Naive thymus-derived CD4-positive, alpha-beta T cell (primary cell): ENCODE measurements at regions not wholly inside any gene's neighbourhood (a gene's known extent, or its start where the extent isn't known, plus 50 kb on each side); places are given as distances from the start of the nearest gene placed in this dataset.

Experiments
- ATAC-seq: fragments of 150-1000 bp; cut with Tn5 transposase; 2 replicates; pipeline ENCODE4 v1.10.0; 2021; ENCODE audit warnings: mild to moderate bottlenecking, moderate library complexity
- CTCF ChIA-PET: fragments of 350-600 bp; sonication (Branson Sonifier 250); formaldehyde crosslinking; loops from one replicate; lab custom pipeline; 2021; ENCODE audit warnings: antibody characterized with exemption; lab: Charles Lee
- POLR2A ChIA-PET: fragments of 350-600 bp; sonication (Branson Sonifier 250); formaldehyde crosslinking; loops from one replicate; lab custom pipeline; 2021; ENCODE audit warnings: antibody characterized with exemption, inconsistent platforms; lab: Charles Lee
- DNase-seq, 9 donors: peaks; one replicate each; pipeline versions ENCODE4 v3.0.0 to v3.0.0-alpha.2; 2020 to 2022; ENCODE audit warnings: mixed read lengths in 1 of 9
- H3K27ac ChIP-seq: one replicate; pipeline ENCODE4 v1.7.0; 2013; ENCODE audit warnings: mild to moderate bottlenecking, low read depth, low read length, moderate library complexity
- H3K27me3 ChIP-seq, 2 donors: one replicate each; pipeline ENCODE4 v1.7.0; 2013; ENCODE audit warnings: low read length in 2 of 2, mild to moderate bottlenecking in 2 of 2, moderate library complexity in 2 of 2; ENCODE audit not compliant: control insufficient read depth in 2 of 2, insufficient read depth in 2 of 2
- H3K36me3 ChIP-seq, 3 experiments: 1 replicate in 2 of 3; 2 replicates in 1 of 3; pipeline ENCODE4 v1.7.0; 2013; ENCODE audit warnings: low read length in 3 of 3, mild to moderate bottlenecking in 3 of 3, moderate library complexity in 1 of 3; ENCODE audit not compliant: insufficient read depth in 3 of 3, control insufficient read depth in 2 of 3
- H3K4me1 ChIP-seq, 2 donors: one replicate each; pipeline ENCODE4 v1.7.0; 2013; ENCODE audit warnings: low read length in 2 of 2, mild to moderate bottlenecking in 2 of 2, moderate library complexity in 1 of 2; ENCODE audit not compliant: control insufficient read depth in 2 of 2, insufficient read depth in 2 of 2
- H3K4me3 ChIP-seq: 2 replicates; pipeline ENCODE4 v1.7.0; 2013; ENCODE audit warnings: mild to moderate bottlenecking, low read length
- H3K9me3 ChIP-seq, 3 experiments: 1 replicate in 2 of 3; 2 replicates in 1 of 3; pipeline ENCODE4 v1.7.0; 2013; ENCODE audit warnings: low read length in 3 of 3; ENCODE audit not compliant: control insufficient read depth in 2 of 3
- H3K27ac Mint-ChIP-seq, 9 donors: one replicate each; pipeline ENCODE4 v1.8.0; 2020 to 2022; ENCODE audit warnings: mixed read lengths in 9 of 9, mild to moderate bottlenecking in 8 of 9, moderate library complexity in 5 of 9, inconsistent platforms in 2 of 9
- H3K27me3 Mint-ChIP-seq, 5 donors: one replicate each; pipeline ENCODE4 v1.8.0; 2021 to 2022; ENCODE audit warnings: mixed read lengths in 5 of 5, mild to moderate bottlenecking in 1 of 5
- H3K36me3 Mint-ChIP-seq, 5 donors: one replicate each; pipeline ENCODE4 v1.8.0; 2020 to 2022; ENCODE audit warnings: mixed read lengths in 5 of 5, mild to moderate bottlenecking in 3 of 5, inconsistent platforms in 1 of 5
- H3K4me1 Mint-ChIP-seq, 7 donors: one replicate each; pipeline ENCODE4 v1.8.0; 2020 to 2022; ENCODE audit warnings: mixed read lengths in 7 of 7, mild to moderate bottlenecking in 3 of 7, inconsistent platforms in 1 of 7
- H3K4me3 Mint-ChIP-seq, 10 donors: one replicate each; pipeline ENCODE4 v1.8.0; 2020 to 2022; ENCODE audit warnings: mild to moderate bottlenecking in 10 of 10, mixed read lengths in 10 of 10, moderate library complexity in 6 of 10, inconsistent platforms in 2 of 10
- H3K9me3 Mint-ChIP-seq, 11 donors: one replicate each; pipeline ENCODE4 v1.8.0; 2020 to 2022; ENCODE audit warnings: mixed read lengths in 11 of 11, mild to moderate bottlenecking in 4 of 11, inconsistent platforms in 1 of 11, moderate library complexity in 1 of 11
- intact Hi-C, 2 donors: fragments of 100-400 bp; cut with micrococcal nuclease; formaldehyde crosslinking; loops; one replicate each; pipeline ENCODE4 v1.15.1; 2023

DNA sequence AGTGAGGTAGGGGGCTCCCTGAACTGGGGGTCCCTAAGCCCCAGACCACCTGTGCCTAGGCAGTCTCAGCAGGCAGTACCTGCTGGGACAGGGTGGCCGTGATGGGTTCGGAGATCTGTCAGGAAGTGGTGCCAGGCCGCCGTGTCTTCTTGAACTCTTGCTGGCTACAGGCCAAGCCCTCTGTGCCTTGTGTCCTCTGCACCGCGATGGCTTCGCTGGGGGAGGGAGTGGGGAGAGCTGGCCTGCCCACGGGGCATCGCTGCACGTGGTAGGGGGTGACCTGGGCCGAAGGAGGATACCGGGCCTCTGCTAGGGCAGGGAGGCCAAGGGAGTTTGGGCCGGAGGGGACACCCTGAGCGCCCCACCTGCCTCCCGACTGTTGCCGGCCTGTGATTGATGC lies 96.7 kb upstream of the NKX1-1 start:
- no peaks in the 10 kb centered on the region for H3K4me1 ChIP-seq
- ATAC-seq, result no peak
- no peak overlapping the region for H3K4me3 ChIP-seq
- Mint-ChIP-seq H3K27ac (no peak overlapping the region), H3K4me3 (no peak overlapping the region), H3K4me1 (peaks cover 0 to 3% (median 0%) of the 10 kb centered on the region in 7 donors), H3K36me3 (no peaks in the 10 kb centered on the region), H3K9me3 (no peaks in the 10 kb centered on the region), H3K27me3 (peaks cover 0 to 13% (median 0%) of the 10 kb centered on the region in 5 donors)
- no peaks in the 10 kb centered on the region for H3K36me3 ChIP-seq
- DNase-seq, result peak in 1 of 9 donors; percentile 6
- no peaks in the 10 kb centered on the region for H3K27me3 ChIP-seq
- no peak overlapping the region for H3K27ac ChIP-seq
- ChIA-PET CTCF (no interaction called here), POLR2A (no interaction called here)
- no peaks in the 10 kb centered on the region for H3K9me3 ChIP-seq
- intact Hi-C loops, result no loop called here

DNA sequence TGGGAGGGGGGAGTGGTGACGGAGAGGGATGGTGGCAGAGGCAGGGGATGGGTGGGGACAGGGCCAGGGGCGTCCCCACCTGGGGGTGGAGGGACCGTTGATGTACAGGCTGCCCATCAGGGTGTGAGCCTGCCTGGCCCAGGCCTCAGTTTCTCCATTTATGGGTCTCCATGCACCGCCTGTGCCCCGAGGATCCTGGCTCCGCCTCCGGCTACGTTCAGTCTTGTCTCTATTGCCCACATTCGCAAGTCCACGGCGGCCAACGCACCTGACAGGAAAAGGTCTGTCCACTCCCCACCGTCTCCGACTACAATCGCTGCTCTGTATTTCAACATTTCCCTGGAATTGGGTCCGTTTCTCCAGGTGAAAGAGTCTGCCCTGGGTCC lies 96.3 kb upstream of the NKX1-1 start:
- Histone ChIP-seq H3K4me3 (no peak overlapping the region), H3K36me3 (no peaks in the 10 kb centered on the region), H3K27me3 (no peaks in the 10 kb centered on the region), H3K4me1 (no peaks in the 10 kb centered on the region), H3K9me3 (no peaks in the 10 kb centered on the region), H3K27ac (no peak overlapping the region)
- POLR2A ChIA-PET, result no interaction called here
- Mint-ChIP-seq H3K4me1 (peaks cover 0 to 1% (median 0%) of the 10 kb centered on the region in 7 donors), H3K27me3 (peaks cover 0 to 8% (median 0%) of the 10 kb centered on the region in 5 donors), H3K36me3 (no peaks in the 10 kb centered on the region), H3K9me3 (no peaks in the 10 kb centered on the region), H3K4me3 (no peak overlapping the region), H3K27ac (no peak overlapping the region)
- intact Hi-C loops, result no loop called here
- ATAC-seq, result no peak
- peak in 1 of 9 donors; percentile 12 for DNase-seq
- CTCF ChIA-PET, result no interaction called here

GRCh38 chr4:1501754-1502500 lies 95.7 kb upstream of the NKX1-1 start:
- POLR2A ChIA-PET, result no interaction called here
- peaks cover 0 to 4% (median 0%) of the 10 kb centered on the region in 5 donors for H3K27me3 Mint-ChIP-seq
- H3K27ac Mint-ChIP-seq, result no peak overlapping the region
- no peaks in the 10 kb centered on the region for H3K36me3 ChIP-seq
- CTCF ChIA-PET, result no interaction called here
- H3K4me1 Mint-ChIP-seq, result peaks cover 0 to 1% (median 0%) of the 10 kb centered on the region in 7 donors
- no peak overlapping the region for H3K27ac ChIP-seq
- ATAC-seq (no peak), DNase-seq (no peak)
- H3K4me3 ChIP-seq, result no peak overlapping the region
- H3K4me3 Mint-ChIP-seq, result no peak overlapping the region
- no peaks in the 10 kb centered on the region for H3K36me3 Mint-ChIP-seq
- no peaks in the 10 kb centered on the region for H3K9me3 ChIP-seq
- H3K27me3 ChIP-seq, result no peaks in the 10 kb centered on the region
- no peaks in the 10 kb centered on the region for H3K9me3 Mint-ChIP-seq
- H3K4me1 ChIP-seq, result no peaks in the 10 kb centered on the region
- intact Hi-C loops, result no loop called here

GRCh38 chr4:1500966-1501753 lies 94.9 kb upstream of the NKX1-1 start:
- ChIA-PET POLR2A (no interaction called here), CTCF (no interaction called here)
- no peaks in the 10 kb centered on the region for H3K9me3 Mint-ChIP-seq
- H3K36me3 Mint-ChIP-seq, result no peaks in the 10 kb centered on the region
- Histone ChIP-seq H3K4me3 (no peak overlapping the region), H3K27ac (no peak overlapping the region), H3K4me1 (no peaks in the 10 kb centered on the region), H3K36me3 (no peaks in the 10 kb centered on the region), H3K9me3 (no peaks in the 10 kb centered on the region), H3K27me3 (no peaks in the 10 kb centered on the region)
- H3K27ac Mint-ChIP-seq, result no peak overlapping the region
- no peak overlapping the region for H3K4me3 Mint-ChIP-seq
- H3K4me1 Mint-ChIP-seq, result peaks cover 0 to 1% (median 0%) of the 10 kb centered on the region in 7 donors
- intact Hi-C loops, result no loop called here
- ATAC-seq (no peak), DNase-seq (no peak)
- peaks cover 0 to 2% (median 0%) of the 10 kb centered on the region in 5 donors for H3K27me3 Mint-ChIP-seq

GRCh38 chr4:1500231-1500965 lies 94.2 kb upstream of the NKX1-1 start:
- intact Hi-C loops, result no loop called here
- H3K27ac ChIP-seq, result no peak overlapping the region
- no peak overlapping the region for H3K4me3 Mint-ChIP-seq
- no peak overlapping the region for H3K27ac Mint-ChIP-seq
- ATAC-seq (peak; percentile 29), DNase-seq (no peak)
- H3K4me1 Mint-ChIP-seq, result peaks cover 0 to 1% (median 0%) of the 10 kb centered on the region in 7 donors
- no peak overlapping the region for H3K4me3 ChIP-seq
- POLR2A ChIA-PET, result no interaction called here
- H3K4me1 ChIP-seq, result no peaks in the 10 kb centered on the region
- H3K27me3 ChIP-seq, result no peaks in the 10 kb centered on the region
- no peaks in the 10 kb centered on the region for H3K9me3 ChIP-seq
- no peaks in the 10 kb centered on the region for H3K36me3 ChIP-seq
- H3K27me3 Mint-ChIP-seq, result no peaks in the 10 kb centered on the region
- CTCF ChIA-PET, result no interaction called here
- H3K36me3 Mint-ChIP-seq, result no peaks in the 10 kb centered on the region
- H3K9me3 Mint-ChIP-seq, result no peaks in the 10 kb centered on the region

DNA sequence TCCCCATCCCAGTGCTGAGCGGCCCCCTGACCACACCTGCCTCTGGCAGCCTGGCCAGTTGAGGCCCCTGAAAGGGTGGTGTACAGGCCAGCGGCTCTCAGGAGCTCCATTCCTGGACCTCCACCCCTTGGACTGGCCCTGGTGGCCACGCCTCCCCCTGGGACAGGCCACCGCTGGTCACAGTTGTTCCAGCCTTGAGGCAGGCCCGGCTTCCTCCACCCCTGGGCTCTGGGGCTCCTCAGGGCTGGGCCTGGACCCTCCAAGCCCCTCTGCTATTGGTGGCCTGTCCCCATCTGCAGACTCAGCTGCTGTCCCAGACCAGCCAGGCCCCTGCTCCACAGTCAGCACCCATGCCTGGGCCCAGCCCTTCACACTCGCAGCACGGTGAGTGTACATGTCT lies 93.2 kb upstream of the NKX1-1 start:
- Mint-ChIP-seq H3K4me3 (no peak overlapping the region), H3K27me3 (peaks cover 0 to 4% (median 0%) of the 10 kb centered on the region in 5 donors), H3K4me1 (peaks cover 0 to 1% (median 0%) of the 10 kb centered on the region in 7 donors), H3K36me3 (no peaks in the 10 kb centered on the region), H3K27ac (no peak overlapping the region), H3K9me3 (no peaks in the 10 kb centered on the region)
- no peaks in the 10 kb centered on the region for H3K27me3 ChIP-seq
- intact Hi-C loops, result no loop called here
- ChIA-PET CTCF (no interaction called here), POLR2A (no interaction called here)
- no peak overlapping the region for H3K4me3 ChIP-seq
- H3K36me3 ChIP-seq, result no peaks in the 10 kb centered on the region
- no peaks in the 10 kb centered on the region for H3K9me3 ChIP-seq
- no peak overlapping the region for H3K27ac ChIP-seq
- H3K4me1 ChIP-seq, result no peaks in the 10 kb centered on the region
- no peak for DNase-seq
- ATAC-seq, result no peak
